Choroid plexus epithelial cell (primary cell): ENCODE measurements at regions not wholly inside any gene's neighbourhood (a gene's known extent, or its start where the extent isn't known, plus 50 kb on each side); places are given as distances from the start of the nearest gene placed in this dataset.
"Not testable (repeated sequence)": the region's sequence is repeated elsewhere in the genome, so short reads cannot be mapped to it uniquely, and the experiment has no call there.

Experiments used
- DNase-seq: peaks from one replicate; pipeline ENCODE4 v3.0.0-alpha.2; 2010; ENCODE audit warnings: low read depth
- H3K4me3 ChIP-seq: 2 replicates; pipeline ENCODE4 v1.5.1; 2011; ENCODE audit warnings: low read depth, mild to moderate bottlenecking, control low read depth, low read length, moderate library complexity
- TF ChIP-seq, protein P1 (sequence below): conservative IDR thresholded peaks from 2 replicates; pipeline ENCODE4 v1.5.1; 2011; ENCODE audit warnings: low read depth, mild to moderate bottlenecking, control low read depth, inconsistent platforms, low read length, moderate library complexity

DNA sequence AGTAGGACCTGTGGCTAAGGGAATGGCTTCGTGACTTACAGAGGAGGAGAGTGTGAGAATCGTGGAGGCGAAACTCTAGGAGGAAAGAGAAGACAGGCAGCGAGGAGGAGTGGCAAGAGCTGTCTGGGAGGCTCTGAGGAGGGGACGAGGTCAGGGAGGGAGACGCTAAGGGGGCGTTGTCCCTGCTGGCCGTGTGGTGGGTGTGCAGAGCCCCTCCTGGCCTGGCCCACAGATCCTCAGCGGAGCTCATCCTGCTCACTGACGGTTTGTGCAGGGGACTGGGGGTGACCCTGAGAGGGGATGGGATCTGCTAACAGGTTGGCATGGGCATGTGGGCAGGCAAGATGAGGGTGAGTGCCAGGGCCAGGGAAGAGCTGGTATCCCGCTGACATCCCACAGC lies 56.5 kb upstream of the PRR5 start:
- H3K4me3 ChIP-seq: no peak overlapping the region
- TF ChIP-seq, protein P1, sequence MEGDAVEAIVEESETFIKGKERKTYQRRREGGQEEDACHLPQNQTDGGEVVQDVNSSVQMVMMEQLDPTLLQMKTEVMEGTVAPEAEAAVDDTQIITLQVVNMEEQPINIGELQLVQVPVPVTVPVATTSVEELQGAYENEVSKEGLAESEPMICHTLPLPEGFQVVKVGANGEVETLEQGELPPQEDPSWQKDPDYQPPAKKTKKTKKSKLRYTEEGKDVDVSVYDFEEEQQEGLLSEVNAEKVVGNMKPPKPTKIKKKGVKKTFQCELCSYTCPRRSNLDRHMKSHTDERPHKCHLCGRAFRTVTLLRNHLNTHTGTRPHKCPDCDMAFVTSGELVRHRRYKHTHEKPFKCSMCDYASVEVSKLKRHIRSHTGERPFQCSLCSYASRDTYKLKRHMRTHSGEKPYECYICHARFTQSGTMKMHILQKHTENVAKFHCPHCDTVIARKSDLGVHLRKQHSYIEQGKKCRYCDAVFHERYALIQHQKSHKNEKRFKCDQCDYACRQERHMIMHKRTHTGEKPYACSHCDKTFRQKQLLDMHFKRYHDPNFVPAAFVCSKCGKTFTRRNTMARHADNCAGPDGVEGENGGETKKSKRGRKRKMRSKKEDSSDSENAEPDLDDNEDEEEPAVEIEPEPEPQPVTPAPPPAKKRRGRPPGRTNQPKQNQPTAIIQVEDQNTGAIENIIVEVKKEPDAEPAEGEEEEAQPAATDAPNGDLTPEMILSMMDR: no peak
- DNase-seq: no peak

DNA sequence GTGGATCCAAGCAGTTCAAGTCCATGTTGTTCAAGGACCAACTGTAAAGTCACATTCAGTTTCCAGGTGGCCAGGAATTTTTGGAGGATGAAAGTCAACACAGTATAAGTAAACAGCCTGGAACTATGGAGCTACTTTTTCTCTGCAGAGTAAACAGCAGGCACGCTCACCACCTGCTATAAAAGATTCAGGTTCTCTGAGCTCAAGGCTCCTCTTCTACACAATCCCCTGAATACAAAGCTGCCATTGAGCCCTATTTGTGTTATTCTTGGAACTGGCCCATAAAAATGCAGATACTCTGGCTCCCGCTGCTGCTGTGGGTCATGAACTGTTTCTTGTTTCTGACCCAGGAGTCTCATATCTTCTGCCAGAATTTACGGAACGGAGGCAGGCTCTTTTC lies 56.9 kb upstream of the PRR5 start:
- TF ChIP-seq, protein P1: no peak
- H3K4me3 ChIP-seq: no peak overlapping the region
- DNase-seq: no peak

DNA sequence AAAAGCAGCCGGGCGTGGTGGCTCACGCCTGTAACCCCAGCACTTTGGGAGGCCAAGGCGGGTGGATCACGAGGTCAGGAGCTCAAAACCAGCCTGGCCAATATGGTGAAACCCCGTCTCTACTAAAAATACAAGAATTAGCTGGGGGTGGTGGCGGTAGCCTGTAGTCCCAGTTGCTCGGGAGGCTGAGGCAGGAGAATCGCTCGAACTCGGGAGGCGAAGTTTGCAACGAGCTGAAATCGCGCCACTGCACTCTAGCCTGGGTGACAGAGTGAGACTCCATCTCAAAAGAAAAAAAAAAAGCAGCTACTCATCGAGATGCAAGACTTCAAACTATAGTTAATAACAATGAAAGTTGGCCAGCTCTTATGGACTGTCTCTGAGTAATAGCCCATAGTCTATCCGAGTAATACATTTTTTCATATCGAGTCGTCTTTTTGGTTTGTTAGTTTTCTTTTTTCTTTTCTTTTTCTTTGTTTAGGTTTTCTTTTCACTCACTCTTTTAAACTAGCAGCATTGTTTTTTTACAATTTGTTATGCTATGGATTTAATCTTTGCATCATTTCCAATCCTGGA lies 58.4 kb upstream of the PRR5 start:
- DNase-seq, H3K4me3 ChIP-seq: not testable (repeated sequence)

DNA sequence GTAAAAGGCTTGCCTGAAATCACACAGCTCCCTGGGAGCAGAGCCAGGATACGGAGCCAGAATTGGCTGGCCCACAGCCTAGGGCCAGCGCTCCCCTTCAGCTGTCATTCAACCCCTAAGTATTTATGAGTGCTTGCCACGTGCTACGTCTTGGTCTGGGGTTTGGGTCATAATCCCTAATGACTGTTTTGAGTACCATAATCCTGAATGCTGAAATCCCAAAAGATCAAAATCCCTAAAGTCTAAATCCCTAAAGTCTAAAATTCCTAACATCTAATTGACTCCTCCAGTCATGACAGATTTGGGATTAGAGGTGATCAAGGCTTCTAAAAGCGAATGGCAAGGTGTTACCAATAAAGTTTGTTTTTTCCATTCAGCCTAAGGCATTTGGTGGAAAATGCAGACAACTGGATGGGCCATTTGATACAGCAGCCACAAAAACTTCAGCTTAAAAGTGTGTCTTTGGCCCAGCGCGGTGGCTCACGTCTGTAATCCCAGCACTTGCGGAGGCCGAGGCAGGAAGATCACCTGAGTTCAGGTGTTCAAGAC lies 59.8 kb upstream of the PRR5 start:
- TF ChIP-seq, protein P1: no peak
- H3K4me3 ChIP-seq: no peak overlapping the region
- DNase-seq: no peak

DNA sequence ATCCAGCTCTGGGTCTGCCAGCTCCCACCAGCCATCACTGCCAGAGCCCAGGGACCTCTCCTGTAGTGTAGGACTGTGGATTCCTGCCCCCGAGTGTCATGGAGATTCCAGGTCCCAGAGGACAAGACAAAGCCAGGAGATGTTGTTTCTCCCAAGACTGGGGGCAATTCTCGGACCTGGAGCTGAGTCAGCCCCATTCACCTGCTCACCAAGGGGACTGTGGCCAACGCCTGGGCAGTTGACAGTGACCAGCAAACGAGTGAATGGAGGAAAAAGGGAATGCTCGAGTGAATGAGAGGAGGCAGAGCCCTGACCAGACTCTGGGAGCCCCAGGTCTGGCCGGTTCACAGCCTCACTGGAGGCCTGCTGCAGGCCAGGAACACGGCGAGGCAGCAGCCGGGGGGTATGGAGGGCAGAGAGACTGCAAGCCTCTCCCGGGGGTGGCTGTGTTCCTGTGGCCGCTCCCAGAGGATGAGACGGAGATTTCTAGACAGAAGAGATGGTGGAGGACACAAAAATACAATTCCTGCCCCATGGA lies 61.3 kb upstream of the PRR5 start:
- H3K4me3 ChIP-seq: no peak overlapping the region
- DNase-seq: no peak
- TF ChIP-seq, protein P1: no peak

GRCh38 chr22:44639891-44640617 lies 62.0 kb upstream of the PRR5 start:
- TF ChIP-seq, protein P1: no peak
- DNase-seq: no peak
- no peak overlapping the region for H3K4me3 ChIP-seq

- TF ChIP-seq, protein P1: no peak
- no peak overlapping the region for H3K4me3 ChIP-seq
- peak; percentile 15 for DNase-seq
These were observed 62.8 kb upstream of the PRR5 start for GRCh38 chr22:44638971-44639760.

- DNase-seq: not testable (repeated sequence)
These were observed 65.3 kb upstream of the PRR5 start for GRCh38 chr22:44636502-44637206.

GRCh38 chr22:44635567-44635966 lies 66.4 kb upstream of the PRR5 start:
- not testable (repeated sequence) for DNase-seq, H3K4me3 ChIP-seq

More at GRCh38 chr22:44636502-44637206, 65.3 kb upstream of the PRR5 start:
- H3K4me3 ChIP-seq: not testable (repeated sequence)
